ENCODE measurements at regions not wholly inside any gene's neighbourhood (a gene's known extent, or its start where the extent isn't known, plus 50 kb on each side); places are given as distances from the start of the nearest gene placed in this dataset.

GRCh38 chr4:89563431-89563830 is 255.8 kb upstream of the GPRIN3 start:
- Histone ChIP-seq H3K79me2 (ENCODE audit: control insufficient read depth, low read length) (no peaks in the 10 kb centered on the region), H3F3A (ENCODE audit: control insufficient read depth, insufficient read depth) (no peaks in the 10 kb centered on the region), H3K4me2 (ENCODE audit: low read length) (no peak overlapping the region), H3K27ac (ENCODE audit: low read depth, low read length) (no peak overlapping the region), H3K9me2 (replicated peaks; ENCODE audit: control insufficient read depth, low read length) (no peaks in the 10 kb centered on the region), H4K20me1 (ENCODE audit: control insufficient read depth, insufficient read depth, low read depth, low read length) (no peaks in the 10 kb centered on the region), H3K4me1 (ENCODE audit: control insufficient read depth, low read length) (no peaks in the 10 kb centered on the region), H3K9me3 (ENCODE audit: control insufficient read depth, insufficient read depth, low read length) (no peaks in the 10 kb centered on the region), H3K27me3 (ENCODE audit: control insufficient read depth, low read length) (0 out of 2 replicates have a peak, but pooled peaks cover 5% of the 10 kb centered on the region), H3K36me3 (ENCODE audit: control insufficient read depth, low read length) (no peaks in the 10 kb centered on the region), H3K4me3 (ENCODE audit: low read length) (no peak overlapping the region)
- TF ChIP-seq EZH2phosphoT487 (IDR thresholded peaks at IDR 0.05; ENCODE audit: borderline replicate concordance, low read length) (no peak), CTCF (IDR thresholded peaks at IDR 0.05; ENCODE audit: low read depth, low read length, poor library complexity, severe bottlenecking) (no peak)

DNA sequence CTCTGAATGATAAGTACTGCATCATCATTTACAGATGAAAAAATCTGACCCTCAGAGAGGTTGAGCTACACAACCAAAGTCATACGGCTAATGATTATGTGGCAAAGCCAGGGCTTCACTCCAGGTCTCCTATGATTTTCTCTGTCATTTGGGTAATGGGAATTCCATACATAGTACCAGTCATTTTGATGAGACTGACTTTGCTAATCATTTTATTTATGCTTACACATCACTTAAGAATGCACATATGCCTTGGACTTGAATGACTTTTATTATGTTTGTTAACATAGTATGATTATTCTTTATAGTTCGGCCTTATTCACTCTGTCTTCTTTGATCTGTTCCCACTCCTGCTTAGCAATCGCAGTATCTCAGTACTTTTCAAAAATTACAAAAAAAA is 255.1 kb upstream of the GPRIN3 start:
- H3K4me3 ChIP-seq (ENCODE audit: low read length) = no peak overlapping the region
- H3K79me2 ChIP-seq (ENCODE audit: control insufficient read depth, low read length) = no peaks in the 10 kb centered on the region
- no peak for TF ChIP-seq EZH2phosphoT487 (IDR thresholded peaks at IDR 0.05; ENCODE audit: borderline replicate concordance, low read length)
- TF ChIP-seq CTCF (IDR thresholded peaks at IDR 0.05; ENCODE audit: low read depth, low read length, poor library complexity, severe bottlenecking) = no peak
- no peaks in the 10 kb centered on the region for H3K4me1 ChIP-seq (ENCODE audit: control insufficient read depth, low read length)
- H3K27me3 ChIP-seq (ENCODE audit: control insufficient read depth, low read length) = 0 out of 2 replicates have a peak, but pooled peaks cover 5% of the 10 kb centered on the region
- no peaks in the 10 kb centered on the region for H3K9me3 ChIP-seq (ENCODE audit: control insufficient read depth, insufficient read depth, low read length)
- no peaks in the 10 kb centered on the region for H3K9me2 ChIP-seq (replicated peaks; ENCODE audit: control insufficient read depth, low read length)
- H3F3A ChIP-seq (ENCODE audit: control insufficient read depth, insufficient read depth) = no peaks in the 10 kb centered on the region
- no peaks in the 10 kb centered on the region for H3K36me3 ChIP-seq (ENCODE audit: control insufficient read depth, low read length)
- H3K4me2 ChIP-seq (ENCODE audit: low read length) = no peak overlapping the region
- H3K27ac ChIP-seq (ENCODE audit: low read depth, low read length) = no peak overlapping the region
- no peaks in the 10 kb centered on the region for H4K20me1 ChIP-seq (ENCODE audit: control insufficient read depth, insufficient read depth, low read depth, low read length)

DNA sequence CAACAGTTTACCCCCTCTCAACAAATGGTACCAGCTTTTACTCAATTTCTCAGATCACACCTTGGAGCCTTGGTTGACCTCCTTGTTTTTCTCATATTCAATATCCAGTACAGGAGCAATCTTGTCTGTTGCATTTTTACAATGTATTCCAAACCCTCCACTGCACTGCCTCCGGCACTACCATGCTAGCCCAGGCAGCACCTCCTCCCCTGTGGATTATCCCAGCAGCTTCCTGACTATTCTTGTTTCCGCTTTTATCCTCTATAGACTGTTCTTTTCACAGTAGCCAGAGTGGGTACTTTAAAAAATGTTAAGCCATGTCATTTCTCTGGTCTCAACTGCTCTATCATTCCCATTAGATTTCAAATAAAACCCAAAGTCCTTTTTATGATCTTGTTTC is 253.4 kb upstream of the GPRIN3 start:
- H3K27me3 ChIP-seq (ENCODE audit: control insufficient read depth, low read length) = 0 out of 2 replicates have a peak, but pooled peaks cover 5% of the 10 kb centered on the region
- H3K4me3 ChIP-seq (ENCODE audit: low read length) = no peak overlapping the region
- no peaks in the 10 kb centered on the region for H3K9me2 ChIP-seq (replicated peaks; ENCODE audit: control insufficient read depth, low read length)
- H3K4me1 ChIP-seq (ENCODE audit: control insufficient read depth, low read length) = no peaks in the 10 kb centered on the region
- H3K4me2 ChIP-seq (ENCODE audit: low read length) = no peak overlapping the region
- no peaks in the 10 kb centered on the region for H4K20me1 ChIP-seq (ENCODE audit: control insufficient read depth, insufficient read depth, low read depth, low read length)
- no peak overlapping the region for H3K27ac ChIP-seq (ENCODE audit: low read depth, low read length)
- no peaks in the 10 kb centered on the region for H3K9me3 ChIP-seq (ENCODE audit: control insufficient read depth, insufficient read depth, low read length)
- no peaks in the 10 kb centered on the region for H3K36me3 ChIP-seq (ENCODE audit: control insufficient read depth, low read length)
- no peak for TF ChIP-seq EZH2phosphoT487 (IDR thresholded peaks at IDR 0.05; ENCODE audit: borderline replicate concordance, low read length)
- no peak for TF ChIP-seq CTCF (IDR thresholded peaks at IDR 0.05; ENCODE audit: low read depth, low read length, poor library complexity, severe bottlenecking)
- H3F3A ChIP-seq (ENCODE audit: control insufficient read depth, insufficient read depth) = no peaks in the 10 kb centered on the region
- H3K79me2 ChIP-seq (ENCODE audit: control insufficient read depth, low read length) = no peaks in the 10 kb centered on the region

DNA sequence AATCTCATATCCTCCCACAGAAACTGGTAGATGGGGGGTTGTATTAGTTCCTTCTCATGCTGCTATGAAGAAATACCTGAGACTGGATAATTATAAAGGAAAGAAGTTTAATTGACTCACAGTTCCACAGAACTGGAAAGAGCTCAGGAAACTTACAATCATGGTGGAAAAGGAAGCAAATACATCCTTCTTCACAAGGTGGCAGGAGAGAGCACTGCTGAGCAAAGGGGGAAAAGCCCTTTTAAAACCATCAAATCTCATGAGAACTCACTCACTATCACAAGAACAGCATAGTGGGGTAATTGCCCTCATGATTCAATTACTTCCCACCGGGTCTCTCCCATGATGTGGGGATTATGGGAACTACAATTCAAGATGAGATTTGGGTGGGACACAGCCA is 250.5 kb upstream of the GPRIN3 start:
- H3K4me3 ChIP-seq (ENCODE audit: low read length) = no peak overlapping the region
- TF ChIP-seq EZH2phosphoT487 (IDR thresholded peaks at IDR 0.05; ENCODE audit: borderline replicate concordance, low read length) (no peak), CTCF (IDR thresholded peaks at IDR 0.05; ENCODE audit: low read depth, low read length, poor library complexity, severe bottlenecking) (peak; percentile 26)
- H3F3A ChIP-seq (ENCODE audit: control insufficient read depth, insufficient read depth) = no peaks in the 10 kb centered on the region
- no peaks in the 10 kb centered on the region for H4K20me1 ChIP-seq (ENCODE audit: control insufficient read depth, insufficient read depth, low read depth, low read length)
- no peaks in the 10 kb centered on the region for H3K4me1 ChIP-seq (ENCODE audit: control insufficient read depth, low read length)
- H3K9me2 ChIP-seq (replicated peaks; ENCODE audit: control insufficient read depth, low read length) = no peaks in the 10 kb centered on the region
- H3K27me3 ChIP-seq (ENCODE audit: control insufficient read depth, low read length) = no peaks in the 10 kb centered on the region
- H3K36me3 ChIP-seq (ENCODE audit: control insufficient read depth, low read length) = no peaks in the 10 kb centered on the region
- H3K27ac ChIP-seq (ENCODE audit: low read depth, low read length) = no peak overlapping the region
- H3K79me2 ChIP-seq (ENCODE audit: control insufficient read depth, low read length) = no peaks in the 10 kb centered on the region
- H3K9me3 ChIP-seq (ENCODE audit: control insufficient read depth, insufficient read depth, low read length) = no peaks in the 10 kb centered on the region
- no peak overlapping the region for H3K4me2 ChIP-seq (ENCODE audit: low read length)

Data from DOHH2 (cell line).